Heart right ventricle (tissue), 16 donors: ENCODE measurements at regions not wholly inside any gene's neighbourhood (a gene's known extent, or its start where the extent isn't known, plus 50 kb on each side); places are given as distances from the start of the nearest gene placed in this dataset.

Source experiments
- ATAC-seq, 8 donors: fragments of 200-7000 bp; cut with Tn5 transposase; one replicate each; pipeline ENCODE4 v1.9.1; 2020; ENCODE audit warnings: mild to moderate bottlenecking in 8 of 8, moderate library complexity in 8 of 8, moderate number of reproducible peaks in 1 of 8
- DNase-seq, 2 donors: peaks; one replicate each; pipeline ENCODE4 v3.0.0-alpha.2; 2020
- H3K27ac ChIP-seq, 10 donors: fragments of 200-600 bp; sonication (generic) in 2 of 10; one replicate each; pipeline versions ENCODE4 v1.5.0 to v1.8.0; 2020 to 2022; ENCODE audit warnings: mild to moderate bottlenecking in 3 of 10
- H3K27me3 ChIP-seq, 7 donors: fragments of 200-600 bp; one replicate each; pipeline ENCODE4 v1.8.0; 2021 to 2022; ENCODE audit warnings: mild to moderate bottlenecking in 2 of 7
- H3K36me3 ChIP-seq, 9 donors: fragments of 200-600 bp; sonication (generic) in 1 of 9; one replicate each; pipeline versions ENCODE4 v1.5.0 to v1.8.0; 2020 to 2022; ENCODE audit warnings: mild to moderate bottlenecking in 2 of 9
- H3K4me1 ChIP-seq, 9 donors: fragments of 200-600 bp; sonication (generic) in 1 of 9; one replicate each; pipeline versions ENCODE4 v1.5.0 to v1.8.0; 2020 to 2022; ENCODE audit warnings: mild to moderate bottlenecking in 4 of 9
- H3K4me3 ChIP-seq, 10 donors: fragments of 200-600 bp; sonication (generic) in 2 of 10; one replicate each; pipeline versions ENCODE4 v1.5.0 to v1.8.0; 2020 to 2022; ENCODE audit warnings: mild to moderate bottlenecking in 7 of 10, moderate library complexity in 2 of 10
- H3K9me3 ChIP-seq, 11 donors: fragments of 200-600 bp in 10 of 11; sonication (generic) in 2 of 11; one replicate each; pipeline versions ENCODE4 v1.5.0 to v1.8.0; 2013 to 2022; ENCODE audit warnings: mild to moderate bottlenecking in 2 of 11, control low read depth in 1 of 11, moderate library complexity in 1 of 11
- WGBS, 2 donors: extraction: QIAGEN DNeasy Blood & Tissue Kit; methylation state at CpG; one replicate each; pipeline ENCODE4 v1.1.7; 2013; ENCODE audit warnings: inconsistent platforms in 1 of 2; 5-methylcytosine and 5-hydroxymethylcytosine counted together
- intact Hi-C, 10 donors: fragments of 100-400 bp; cut with DNase I; formaldehyde crosslinking; loops; one replicate each; pipeline versions ENCODE4 v1.11.1 to v1.14.2; 2022
- TF ChIP-seq, protein P1 (sequence below), 9 donors: fragments of 200-600 bp; sonication (generic) in 2 of 9; IDR thresholded peaks; one replicate each; pipeline versions ENCODE4 v1.5.0 to v1.8.0; 2021 to 2022; ENCODE audit warnings: antibody characterized with exemption in 9 of 9, mild to moderate bottlenecking in 5 of 9, moderate library complexity in 1 of 9
- donor health status: Arrhythmogenic right ventricular cardiomyopathy.
- donor health status: ischemic (EF 13 %, LVEDD 7.1; RV severe dilation, severe dysfunction).
- donor health status: healthy with polysubstance abuse.
- donor health status: DM: no; HTN: yes; CAD: no.
- donor health status: DM: no; HTN: no; CAD: no.
- donor health status: ischemic (EF 25% LVEDD 6.9; RV normal size, moderate dysfunction).
- donor health status: ischemic (EF 25% LVEDD 5.7; RV mildly dilated, moderate dysfunction).
- donor health status: healthy.
- donor health status: DM: yes; HTN: yes; CAD: no.
- donor health status: Ischemic cardiomyopathy.
- donor health status: ischemic (EF 35%, LVEDD 5.7; RV mildly dilated, moderate dysfunction).
- donor health status: nonischemic (EF 11% LVEDD 7.7; RV severe dilation, severe dysfunction).
- donor health status: DM: yes; HTN: yes; CAD: no.
- donor health status: PGD.
- donor health status: ischemic (EF 29% LVEDD 5.4; RV normal size, mild dysfunction).
- donor health status: nonischemic (EF 23%, LVEDD 6.1; RV moderate dilation, normal function).

- TF ChIP-seq, protein P1, sequence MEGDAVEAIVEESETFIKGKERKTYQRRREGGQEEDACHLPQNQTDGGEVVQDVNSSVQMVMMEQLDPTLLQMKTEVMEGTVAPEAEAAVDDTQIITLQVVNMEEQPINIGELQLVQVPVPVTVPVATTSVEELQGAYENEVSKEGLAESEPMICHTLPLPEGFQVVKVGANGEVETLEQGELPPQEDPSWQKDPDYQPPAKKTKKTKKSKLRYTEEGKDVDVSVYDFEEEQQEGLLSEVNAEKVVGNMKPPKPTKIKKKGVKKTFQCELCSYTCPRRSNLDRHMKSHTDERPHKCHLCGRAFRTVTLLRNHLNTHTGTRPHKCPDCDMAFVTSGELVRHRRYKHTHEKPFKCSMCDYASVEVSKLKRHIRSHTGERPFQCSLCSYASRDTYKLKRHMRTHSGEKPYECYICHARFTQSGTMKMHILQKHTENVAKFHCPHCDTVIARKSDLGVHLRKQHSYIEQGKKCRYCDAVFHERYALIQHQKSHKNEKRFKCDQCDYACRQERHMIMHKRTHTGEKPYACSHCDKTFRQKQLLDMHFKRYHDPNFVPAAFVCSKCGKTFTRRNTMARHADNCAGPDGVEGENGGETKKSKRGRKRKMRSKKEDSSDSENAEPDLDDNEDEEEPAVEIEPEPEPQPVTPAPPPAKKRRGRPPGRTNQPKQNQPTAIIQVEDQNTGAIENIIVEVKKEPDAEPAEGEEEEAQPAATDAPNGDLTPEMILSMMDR (IDR thresholded peaks at IDR 0.05): no peak
Measured at GRCh38 chr3:144073698-144074097, 102.1 kb downstream of the DIPK2A start.

DNA sequence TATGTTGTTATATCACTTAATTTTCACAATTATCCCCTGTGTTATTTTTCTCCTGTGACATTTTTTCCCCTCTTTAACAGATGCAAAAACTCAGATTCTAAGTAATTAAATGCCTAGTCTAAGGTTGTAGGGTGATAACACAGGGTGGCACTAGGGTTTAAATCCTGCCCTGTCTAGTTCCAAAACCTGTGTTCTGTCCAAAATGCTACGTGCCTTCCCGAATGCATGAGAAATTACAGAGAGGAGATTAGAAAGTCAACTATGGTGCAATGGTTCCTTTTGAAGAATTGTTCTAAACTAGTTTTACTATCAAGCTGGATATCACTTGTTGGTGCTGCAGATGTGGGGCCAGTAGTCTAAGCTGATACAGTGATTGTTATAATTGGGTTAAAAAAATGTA, 108.0 kb downstream of the DIPK2A start:
- no peaks in the 10 kb centered on the region for H3K4me1 ChIP-seq
- ATAC-seq: no peak
- no peaks in the 10 kb centered on the region for H3K27me3 ChIP-seq
- H3K27ac ChIP-seq: no peak overlapping the region
- TF ChIP-seq, protein P1 (IDR thresholded peaks at IDR 0.05): no peak
- H3K9me3 ChIP-seq: no peaks in the 10 kb centered on the region
- 80 to 89% methylated on average over 2 of the region's 2 CpGs for WGBS, 2 donors
- intact Hi-C loops: no loop called here
- no peak overlapping the region for H3K4me3 ChIP-seq
- H3K36me3 ChIP-seq: no peaks in the 10 kb centered on the region
- DNase-seq: no peak

More at GRCh38 chr3:144073698-144074097, 102.1 kb downstream of the DIPK2A start:
- no peaks in the 10 kb centered on the region for H3K27me3 ChIP-seq
- H3K4me3 ChIP-seq: no peak overlapping the region
- no peaks in the 10 kb centered on the region for H3K4me1 ChIP-seq
- intact Hi-C loops: no loop called here
- 0 to 88% methylated on average over 1 of the region's 1 CpG for WGBS, 2 donors
- no peak overlapping the region for H3K27ac ChIP-seq
- no peak for DNase-seq
- no peak for ATAC-seq
- H3K36me3 ChIP-seq: no peaks in the 10 kb centered on the region
- peaks cover 0 to 29% (median 11%) of the 10 kb centered on the region in 11 donors for H3K9me3 ChIP-seq

- Histone ChIP-seq H3K36me3 (no peaks in the 10 kb centered on the region), H3K9me3 (no peaks in the 10 kb centered on the region), H3K4me1 (peaks cover 0 to 5% (median 0%) of the 10 kb centered on the region in 9 donors), H3K27me3 (no peaks in the 10 kb centered on the region), H3K4me3 (no peak overlapping the region), H3K27ac (no peak overlapping the region)
- WGBS, 2 donors: 24 to 65% methylated on average over 2 of the region's 2 CpGs
- TF ChIP-seq, protein P1 (IDR thresholded peaks at IDR 0.05): no peak
- intact Hi-C loops: no loop called here
- no peak for DNase-seq
- ATAC-seq: no peak
Measured at GRCh38 chr3:144084929-144085328, 113.3 kb downstream of the DIPK2A start.

- intact Hi-C loops: no loop called here
- H3K4me1 ChIP-seq: peaks cover 0 to 5% (median 0%) of the 10 kb centered on the region in 9 donors
- no peaks in the 10 kb centered on the region for H3K9me3 ChIP-seq
- H3K36me3 ChIP-seq: no peaks in the 10 kb centered on the region
- TF ChIP-seq, protein P1 (IDR thresholded peaks at IDR 0.05): no peak
- ATAC-seq: no peak
- no peak overlapping the region for H3K4me3 ChIP-seq
- 41 to 52% methylated on average over 3 of the region's 3 CpGs for WGBS, 2 donors
- H3K27me3 ChIP-seq: no peaks in the 10 kb centered on the region
- no peak for DNase-seq
- H3K27ac ChIP-seq: no peak overlapping the region
Measured at GRCh38 chr3:144085964-144086363, 114.3 kb downstream of the DIPK2A start.
